Endothelial cell of umbilical vein (primary cell): ENCODE measurements at regions not wholly inside any gene's neighbourhood (a gene's known extent, or its start where the extent isn't known, plus 50 kb on each side); places are given as distances from the start of the nearest gene placed in this dataset.

Source experiments
- BruUV-seq: library from RNA; stranded (reverse); fragments of 400-500 nt; replicated peaks from 2 replicates; lab custom pipeline; 2021; lab: Mats Ljungman, UMichigan
- CTCF ChIA-PET: fragments of 300-600, 350-600 bp; sonication (Branson Sonifier 250); formaldehyde crosslinking; loops from one replicate; lab custom pipeline; 2021; ENCODE audit warnings: antibody characterized with exemption, inconsistent platforms; lab: Charles Lee
- POLR2A ChIA-PET: fragments of 300-600, 350-600 bp; sonication (Branson Sonifier 250); formaldehyde crosslinking; loops from one replicate; lab custom pipeline; 2021; ENCODE audit warnings: antibody characterized with exemption, inconsistent platforms; lab: Charles Lee
- DNase-seq: peaks from one replicate; pipeline ENCODE4 v3.0.0-alpha.2; 2011; ENCODE audit warnings: low read depth, low spot score
- FAIRE-seq: peaks from 2 replicates; lab custom pipeline; 2011; peaks lifted over from hg19 to GRCh38; lab: Jason Lieb, UNC
- H2AFZ ChIP-seq: 2 replicates; pipeline ENCODE4 v1.6.0; 2012; ENCODE audit warnings: low read depth, low read length, control low read depth, inconsistent platforms
- H3K27ac ChIP-seq: 2 replicates; pipeline ENCODE4 v1.5.1; 2011; ENCODE audit warnings: low read depth, mild to moderate bottlenecking, control low read depth, low read length, moderate library complexity; ENCODE audit not compliant: insufficient read depth
- H3K27me3 ChIP-seq, 2 experiments: 2 replicates each; pipeline versions ENCODE4 v1.6.0 to v1.6.1; 2011; ENCODE audit warnings: low read length in 2 of 2, mixed read lengths in 1 of 2; ENCODE audit not compliant: control insufficient read depth in 2 of 2, insufficient read depth in 2 of 2
- H3K36me3 ChIP-seq, 2 experiments: 2 replicates in 1 of 2; 3 replicates in 1 of 2; pipeline ENCODE4 v1.5.1; 2011; ENCODE audit warnings: low read length in 2 of 2, mild to moderate bottlenecking in 1 of 2, moderate library complexity in 1 of 2; ENCODE audit not compliant: control insufficient read depth in 2 of 2, insufficient read depth in 2 of 2; ENCODE audit errors: extremely low read depth in 1 of 2
- H3K4me1 ChIP-seq: 3 replicates; pipeline ENCODE4 v1.5.1; 2011; ENCODE audit warnings: mild to moderate bottlenecking, low read length; ENCODE audit not compliant: control insufficient read depth, insufficient read depth; ENCODE audit errors: extremely low read depth
- H3K4me2 ChIP-seq: 2 replicates; pipeline ENCODE4 v1.6.1; 2011; ENCODE audit warnings: low read length, control low read depth, mixed read lengths; ENCODE audit not compliant: insufficient read depth
- H3K4me3 ChIP-seq, 3 experiments: fragments of 200-600 bp in 1 of 3; sonication (generic), shearing (Covaris generic) in 1 of 3; replicated peaks in 1 of 3; 2 replicates each; pipeline ENCODE4 v1.5.1; 2011 to 2016; ENCODE audit warnings: control low read depth in 3 of 3, low read length in 3 of 3, mild to moderate bottlenecking in 2 of 3, inconsistent platforms in 1 of 3, low read depth in 1 of 3, moderate library complexity in 1 of 3; ENCODE audit not compliant: insufficient read depth in 1 of 3
- H3K79me2 ChIP-seq: 2 replicates; pipeline ENCODE4 v1.6.0; 2012; ENCODE audit warnings: low read length, inconsistent platforms; ENCODE audit not compliant: control insufficient read depth, insufficient read depth
- H3K9ac ChIP-seq: replicated peaks from 2 replicates; pipeline ENCODE3; 2011; ENCODE audit warnings: low read length, control low read depth; ENCODE audit not compliant: insufficient read depth; ENCODE audit errors: extremely low read depth
- H3K9me1 ChIP-seq: replicated peaks from 3 replicates; pipeline ENCODE4 v1.6.0; 2011; ENCODE audit warnings: mild to moderate bottlenecking, low read length; ENCODE audit not compliant: control insufficient read depth, insufficient read depth; ENCODE audit errors: extremely low read depth
- H3K9me3 ChIP-seq: replicated peaks from 2 replicates; pipeline ENCODE4 v1.5.1; 2012; ENCODE audit warnings: low read length, inconsistent platforms; ENCODE audit not compliant: control insufficient read depth, insufficient read depth
- H4K20me1 ChIP-seq: replicated peaks from 2 replicates; pipeline ENCODE3; 2011; ENCODE audit warnings: mild to moderate bottlenecking, low read length; ENCODE audit not compliant: control insufficient read depth, insufficient read depth; ENCODE audit errors: extremely low read depth
- CTCF ChIP-seq, 2 donors: IDR thresholded peaks; 1 replicate in 1 of 2; 2 replicates in 1 of 2; pipeline ENCODE4 v1.5.1; 2011; ENCODE audit warnings: low read length in 2 of 2, mild to moderate bottlenecking in 2 of 2, moderate library complexity in 2 of 2, control low read depth in 1 of 2, inconsistent platforms in 1 of 2, low read depth in 1 of 2; ENCODE audit not compliant: insufficient read depth in 1 of 2; ENCODE audit errors: extremely low read depth in 1 of 2
- EZH2 ChIP-seq: IDR thresholded peaks from 2 replicates; pipeline ENCODE4 v1.6.1; 2012; ENCODE audit warnings: borderline replicate concordance, low read depth, mild to moderate bottlenecking, moderate library complexity, low read length, inconsistent platforms; ENCODE audit not compliant: severe bottlenecking
- FOS ChIP-seq: IDR thresholded peaks from 2 replicates; pipeline ENCODE4 v1.6.1; 2011; ENCODE audit warnings: mild to moderate bottlenecking, low read length, moderate library complexity, borderline replicate concordance; ENCODE audit not compliant: insufficient read depth
- GATA2 ChIP-seq: IDR thresholded peaks from 2 replicates; pipeline ENCODE4 v1.7.0; 2011; ENCODE audit warnings: low read depth, mild to moderate bottlenecking, moderate library complexity, mixed read lengths, low read length; ENCODE audit not compliant: insufficient read length, insufficient read depth
- JUN ChIP-seq: IDR thresholded peaks from 2 replicates; pipeline ENCODE4 v1.6.1; 2011; ENCODE audit warnings: borderline replicate concordance, low read depth; ENCODE audit not compliant: insufficient read length, insufficient read depth
- MAX ChIP-seq: IDR thresholded peaks from 2 replicates; pipeline ENCODE4 v1.6.1; 2011; ENCODE audit not compliant: insufficient read depth, insufficient read length
- MYC ChIP-seq: IDR thresholded peaks from one replicate; pipeline ENCODE4 v1.6.1; 2011; ENCODE audit warnings: mild to moderate bottlenecking, low read depth, low read length
- POLR2A ChIP-seq: IDR thresholded peaks from 2 replicates; pipeline ENCODE4 v1.6.1; 2012; ENCODE audit warnings: low read depth, mild to moderate bottlenecking, control low read depth, low read length
- POLR2AphosphoS5 ChIP-seq: IDR thresholded peaks from 2 replicates; pipeline ENCODE4 v1.6.1; 2012; ENCODE audit warnings: low read depth, mild to moderate bottlenecking, control low read depth, low read length, moderate library complexity; ENCODE audit not compliant: insufficient read depth
- dilution Hi-C: fragments of 300-500 bp; cut with MboI; formaldehyde crosslinking; loops from one replicate; pipeline ENCODE4 v1.15.0; 2019; ENCODE audit warnings: low sequenced_read_pairs; ENCODE audit not compliant: extremely low pct_ligation_motif_present
- intact Hi-C: fragments of 100-400 bp; cut with micrococcal nuclease; formaldehyde crosslinking; loops from one replicate; pipeline ENCODE4 v1.10.0; 2022

- Histone ChIP-seq H3K27me3 (no peaks in the 10 kb centered on the region), H3K4me2 (no peak overlapping the region), H4K20me1 (no peaks in the 10 kb centered on the region), H3K79me2 (no peaks in the 10 kb centered on the region), H3K27ac (no peak overlapping the region), H3K36me3 (no peaks in the 10 kb centered on the region), H3K4me3 (no peak overlapping the region), H3K4me1 (no peaks in the 10 kb centered on the region), H3K9me3 (no peaks in the 10 kb centered on the region), H2AFZ (no peak overlapping the region), H3K9me1 (no peaks in the 10 kb centered on the region), H3K9ac (no peak overlapping the region)
- DNase-seq (no peak), FAIRE-seq (no peak)
- dilution Hi-C loops: no loop called here
- ChIA-PET CTCF (no interaction called here), POLR2A (no interaction called here)
- intact Hi-C loops: no loop called here
- TF ChIP-seq MAX (no peak), MYC (no peak), FOS (no peak), JUN (no peak), GATA2 (no peak), POLR2AphosphoS5 (no peak), EZH2 (no peak), POLR2A (no peak)
- BruUV-seq: no TSS peak
Measured at GRCh38 chr4:135966936-135967335, 1565.4 kb downstream of the PCDH18 start.

GRCh38 chr4:135963009-135963408 lies 1569.3 kb downstream of the PCDH18 start:
- intact Hi-C loops (no loop called here), dilution Hi-C loops (no loop called here)
- no peak overlapping the region for H2AFZ ChIP-seq
- no TSS peak for BruUV-seq
- H3K27me3 ChIP-seq: no peaks in the 10 kb centered on the region
- TF ChIP-seq EZH2 (no peak), FOS (no peak), POLR2AphosphoS5 (no peak), MAX (no peak), JUN (no peak), POLR2A (no peak), CTCF (IDR thresholded peaks at IDR 0.05; ENCODE audit: extremely low read depth in 1 of 2, insufficient read depth in 1 of 2, low read depth in 1 of 2, low read length in 2 of 2) (no peak), GATA2 (no peak), MYC (no peak)
- no peak overlapping the region for H3K27ac ChIP-seq
- no peaks in the 10 kb centered on the region for H3K79me2 ChIP-seq
- ChIA-PET POLR2A (no interaction called here), CTCF (interaction anchor here (0.7 kb wide), 1 partner anchor 451 kb away, joined by 3 read pairs; no protein-coding TSS in a partner anchor)
- H3K9ac ChIP-seq: no peak overlapping the region
- no peak for FAIRE-seq
- H4K20me1 ChIP-seq: no peaks in the 10 kb centered on the region
- H3K9me3 ChIP-seq: no peaks in the 10 kb centered on the region
- H3K9me1 ChIP-seq: no peaks in the 10 kb centered on the region
- no peak for DNase-seq
- H3K4me3 ChIP-seq: no peak overlapping the region
- H3K36me3 ChIP-seq: no peaks in the 10 kb centered on the region
- no peak overlapping the region for H3K4me2 ChIP-seq
- no peaks in the 10 kb centered on the region for H3K4me1 ChIP-seq
